SK-N-SH treated with all-trans-retinoic acid at 6 μM for 48 hours (cell line): ENCODE measurements at regions not wholly inside any gene's neighbourhood (a gene's known extent, or its start where the extent isn't known, plus 50 kb on each side); places are given as distances from the start of the nearest gene placed in this dataset.

Source experiments
- ATAC-seq: fragments of 200-7000 bp; cut with Tn5 transposase; 3 replicates; pipeline ENCODE4 v1.9.1; 2020; ENCODE audit warnings: mild to moderate bottlenecking, moderate library complexity
- ARNTL ChIP-seq: fragments of 450-650 bp; formaldehyde crosslinking; IDR thresholded peaks from 2 replicates; pipeline ENCODE4 v1.5.0; 2020; ENCODE audit warnings: low read depth, mild to moderate bottlenecking, moderate library complexity, borderline replicate concordance
- BACH2 ChIP-seq: fragments of 250-450 bp; sonication (Bioruptor Pico); IDR thresholded peaks from 2 replicates; pipeline ENCODE4 v1.9.0; 2021; ENCODE audit warnings: mild to moderate bottlenecking, borderline replicate concordance
- CSRNP3 ChIP-seq: fragments of 250-450 bp; sonication (Bioruptor Pico); IDR thresholded peaks from 2 replicates; pipeline ENCODE4 v1.5.1; 2021; ENCODE audit warnings: mild to moderate bottlenecking, moderate library complexity
- GLIS3 ChIP-seq: fragments of 250-450 bp; sonication (Bioruptor Pico); IDR thresholded peaks from 2 replicates; pipeline ENCODE4 v1.5.0; 2020; ENCODE audit warnings: mild to moderate bottlenecking, moderate library complexity
- ISL1 ChIP-seq: fragments of 250-450 bp; sonication (Bioruptor Pico); IDR thresholded peaks from 2 replicates; pipeline ENCODE4 v2.1.2; 2022; ENCODE audit warnings: mild to moderate bottlenecking, moderate library complexity
- OSR1 ChIP-seq: fragments of 250-450 bp; sonication (Bioruptor Pico); IDR thresholded peaks from 2 replicates; pipeline ENCODE4 v1.8.0; 2022; ENCODE audit warnings: moderate library complexity, mild to moderate bottlenecking, inconsistent platforms
- POU6F1 ChIP-seq: fragments of 250-450 bp; sonication (Bioruptor Pico); IDR thresholded peaks from 2 replicates; pipeline ENCODE4 v1.8.0; 2021; ENCODE audit warnings: low read depth, mild to moderate bottlenecking, moderate library complexity, borderline replicate concordance
- PPARA ChIP-seq: fragments of 250-450 bp; sonication (Bioruptor Pico); IDR thresholded peaks from 2 replicates; pipeline ENCODE4 v1.5.0; 2020; ENCODE audit warnings: mild to moderate bottlenecking, borderline replicate concordance
- RARB ChIP-seq: fragments of 250-450 bp; sonication (Bioruptor Pico); IDR thresholded peaks from 2 replicates; pipeline ENCODE4 v1.8.0; 2021; ENCODE audit warnings: mild to moderate bottlenecking, moderate library complexity
- SNAI2 ChIP-seq: fragments of 250-450 bp; sonication (Bioruptor Pico); IDR thresholded peaks from 2 replicates; pipeline ENCODE4 v1.5.0; 2020; ENCODE audit warnings: mild to moderate bottlenecking, moderate library complexity
- TCF4 ChIP-seq: fragments of 250-450 bp; sonication (Bioruptor Pico); IDR thresholded peaks from 2 replicates; pipeline ENCODE4 v1.8.0; 2021; ENCODE audit warnings: mild to moderate bottlenecking, moderate library complexity, borderline replicate concordance
- TOX ChIP-seq: fragments of 250-450 bp; sonication (Bioruptor Pico); IDR thresholded peaks from 2 replicates; pipeline ENCODE4 v1.8.0; 2021; ENCODE audit warnings: mild to moderate bottlenecking, moderate library complexity, borderline replicate concordance
- TSHZ2 ChIP-seq: fragments of 250-450 bp; sonication (Bioruptor Pico); IDR thresholded peaks from 2 replicates; pipeline ENCODE4 v1.5.0; 2020; ENCODE audit warnings: mild to moderate bottlenecking, moderate library complexity
- ZC3H10 ChIP-seq: fragments of 250-450 bp; sonication (Bioruptor Pico); IDR thresholded peaks from 2 replicates; pipeline ENCODE4 v1.5.1; 2021; ENCODE audit warnings: mild to moderate bottlenecking, moderate library complexity
- ZFP3 ChIP-seq: fragments of 250-450 bp; sonication (Bioruptor Pico); IDR thresholded peaks from 2 replicates; pipeline ENCODE4 v1.5.0; 2020; ENCODE audit warnings: mild to moderate bottlenecking, moderate library complexity
- ZFP30 ChIP-seq: fragments of 450-650 bp; formaldehyde crosslinking; IDR thresholded peaks from 2 replicates; pipeline ENCODE4 v1.5.0; 2022; ENCODE audit warnings: mild to moderate bottlenecking, moderate library complexity
- ZNF565 ChIP-seq: fragments of 450-650 bp; formaldehyde crosslinking; conservative IDR thresholded peaks from 2 replicates; pipeline ENCODE4 v1.5.0; 2020; ENCODE audit warnings: low read depth, mild to moderate bottlenecking, moderate library complexity
- ZNF70 ChIP-seq: fragments of 450-650 bp; formaldehyde crosslinking; IDR thresholded peaks from 2 replicates; pipeline ENCODE4 v1.5.0; 2020; ENCODE audit warnings: mild to moderate bottlenecking, moderate library complexity
- ZNF8 ChIP-seq: fragments of 450-650 bp; formaldehyde crosslinking; IDR thresholded peaks from 2 replicates; pipeline ENCODE4 v1.5.0; 2020; ENCODE audit warnings: mild to moderate bottlenecking, moderate library complexity

GRCh38 chr12:62190689-62191490 lies 69.3 kb upstream of the USP15 start:
- TF ChIP-seq ZNF565 (CRISPR knock-in tag) (no peak), OSR1 (CRISPR knock-in tag) (no peak), ZC3H10 (CRISPR knock-in tag) (no peak), TCF4 (CRISPR knock-in tag) (no peak), PPARA (CRISPR knock-in tag) (no peak), SNAI2 (CRISPR knock-in tag) (no peak), ZNF70 (no peak), ZFP30 (CRISPR knock-in tag) (no peak), ARNTL (CRISPR knock-in tag) (no peak), TOX (CRISPR knock-in tag) (no peak), ZFP3 (CRISPR knock-in tag) (no peak), CSRNP3 (no peak)
- ATAC-seq = no peak

- no peak for TF ChIP-seq ARNTL (CRISPR knock-in tag)
- TF ChIP-seq RARB (CRISPR knock-in tag) = no peak
- TF ChIP-seq ZNF8 (CRISPR knock-in tag) = no peak
- no peak for TF ChIP-seq ZFP30 (CRISPR knock-in tag)
- TF ChIP-seq ZNF565 (CRISPR knock-in tag) = no peak
- no peak for TF ChIP-seq OSR1 (CRISPR knock-in tag)
- no peak for TF ChIP-seq PPARA (CRISPR knock-in tag)
- no peak for TF ChIP-seq ZC3H10 (CRISPR knock-in tag)
- no peak for TF ChIP-seq GLIS3
- no peak for TF ChIP-seq TCF4 (CRISPR knock-in tag)
- no peak for TF ChIP-seq POU6F1 (CRISPR knock-in tag)
- no peak for TF ChIP-seq ISL1 (CRISPR knock-in tag)
- TF ChIP-seq BACH2 = no peak
- no peak for TF ChIP-seq TOX (CRISPR knock-in tag)
- ATAC-seq = peak; percentile 33
Observed at GRCh38 chr12:62191491-62192179, 68.6 kb upstream of the USP15 start.

- TF ChIP-seq CSRNP3 = no peak
- no peak for TF ChIP-seq ZFP30 (CRISPR knock-in tag)
- no peak for TF ChIP-seq OSR1 (CRISPR knock-in tag)
- no peak for TF ChIP-seq ZFP3 (CRISPR knock-in tag)
- TF ChIP-seq RARB (CRISPR knock-in tag) = no peak
- no peak for TF ChIP-seq TOX (CRISPR knock-in tag)
- no peak for TF ChIP-seq TSHZ2 (CRISPR knock-in tag)
- peak; percentile 98 for ATAC-seq
Observed at GRCh38 chr12:62192180-62192902, 67.9 kb upstream of the USP15 start.
